ENCODE measurements at regions not wholly inside any gene's neighbourhood (a gene's known extent, or its start where the extent isn't known, plus 50 kb on each side); places are given as distances from the start of the nearest gene placed in this dataset.
A peak's percentile ranks its signal among the peaks of the same experiment; 100 is the strongest.

- Mint-ChIP-seq H3K36me3 (ENCODE audit: low read depth) (no peaks in the 10 kb centered on the region; the same call in 1 of the 2 replicates), H3K27ac (peak overlapping the region; percentile 20), H3K9me3 (no peaks in the 10 kb centered on the region), H3K27me3 (ENCODE audit: insufficient read depth) (peaks cover 2% of the 10 kb centered on the region; the same call in 1 of the 2 replicates), H3K4me3 (no peak overlapping the region), H3K4me1 (ENCODE audit: low read depth) (peaks cover 54% of the 10 kb centered on the region)
- TF ChIP-seq, protein P1, sequence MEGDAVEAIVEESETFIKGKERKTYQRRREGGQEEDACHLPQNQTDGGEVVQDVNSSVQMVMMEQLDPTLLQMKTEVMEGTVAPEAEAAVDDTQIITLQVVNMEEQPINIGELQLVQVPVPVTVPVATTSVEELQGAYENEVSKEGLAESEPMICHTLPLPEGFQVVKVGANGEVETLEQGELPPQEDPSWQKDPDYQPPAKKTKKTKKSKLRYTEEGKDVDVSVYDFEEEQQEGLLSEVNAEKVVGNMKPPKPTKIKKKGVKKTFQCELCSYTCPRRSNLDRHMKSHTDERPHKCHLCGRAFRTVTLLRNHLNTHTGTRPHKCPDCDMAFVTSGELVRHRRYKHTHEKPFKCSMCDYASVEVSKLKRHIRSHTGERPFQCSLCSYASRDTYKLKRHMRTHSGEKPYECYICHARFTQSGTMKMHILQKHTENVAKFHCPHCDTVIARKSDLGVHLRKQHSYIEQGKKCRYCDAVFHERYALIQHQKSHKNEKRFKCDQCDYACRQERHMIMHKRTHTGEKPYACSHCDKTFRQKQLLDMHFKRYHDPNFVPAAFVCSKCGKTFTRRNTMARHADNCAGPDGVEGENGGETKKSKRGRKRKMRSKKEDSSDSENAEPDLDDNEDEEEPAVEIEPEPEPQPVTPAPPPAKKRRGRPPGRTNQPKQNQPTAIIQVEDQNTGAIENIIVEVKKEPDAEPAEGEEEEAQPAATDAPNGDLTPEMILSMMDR (IDR thresholded peaks at IDR 0.05), result no peak
- no peak for DNase-seq
Measured at GRCh38 chr10:4511509-4511908, 314.5 kb upstream of the AKR1E2 start.

GRCh38 chr10:4509405-4509804 is 316.6 kb upstream of the AKR1E2 start:
- Mint-ChIP-seq H3K4me3 (no peak overlapping the region), H3K27me3 (ENCODE audit: insufficient read depth) (no peaks in the 10 kb centered on the region; the same call in 1 of the 2 replicates), H3K4me1 (ENCODE audit: low read depth) (peaks cover 48% of the 10 kb centered on the region), H3K27ac (no peak overlapping the region), H3K36me3 (ENCODE audit: low read depth) (no peaks in the 10 kb centered on the region; the same call in 1 of the 2 replicates), H3K9me3 (no peaks in the 10 kb centered on the region)
- TF ChIP-seq, protein P1 (IDR thresholded peaks at IDR 0.05), result no peak
- DNase-seq, result no peak

GRCh38 chr10:4506095-4506494 is 319.9 kb upstream of the AKR1E2 start:
- Mint-ChIP-seq H3K4me3 (no peak overlapping the region), H3K4me1 (ENCODE audit: low read depth) (peaks cover 24% of the 10 kb centered on the region), H3K27me3 (ENCODE audit: insufficient read depth) (no peaks in the 10 kb centered on the region; the same call in 1 of the 2 replicates), H3K9me3 (no peaks in the 10 kb centered on the region), H3K27ac (no peak overlapping the region), H3K36me3 (ENCODE audit: low read depth) (no peaks in the 10 kb centered on the region; the same call in 1 of the 2 replicates)
- TF ChIP-seq, protein P1 (IDR thresholded peaks at IDR 0.05), result no peak
- DNase-seq, result no peak

GRCh38 chr10:4504550-4504949 is 321.5 kb upstream of the AKR1E2 start:
- no peak overlapping the region for H3K4me3 Mint-ChIP-seq
- no peaks in the 10 kb centered on the region for H3K9me3 Mint-ChIP-seq
- TF ChIP-seq, protein P1 (IDR thresholded peaks at IDR 0.05), result no peak
- no peaks in the 10 kb centered on the region for H3K36me3 Mint-ChIP-seq (ENCODE audit: low read depth)
- peaks cover 30% of the 10 kb centered on the region for H3K4me1 Mint-ChIP-seq (ENCODE audit: low read depth)
- H3K27ac Mint-ChIP-seq, result no peak overlapping the region
- H3K27me3 Mint-ChIP-seq (ENCODE audit: insufficient read depth), result no peaks in the 10 kb centered on the region; the same call in 1 of the 2 replicates
- DNase-seq, result no peak

DNA sequence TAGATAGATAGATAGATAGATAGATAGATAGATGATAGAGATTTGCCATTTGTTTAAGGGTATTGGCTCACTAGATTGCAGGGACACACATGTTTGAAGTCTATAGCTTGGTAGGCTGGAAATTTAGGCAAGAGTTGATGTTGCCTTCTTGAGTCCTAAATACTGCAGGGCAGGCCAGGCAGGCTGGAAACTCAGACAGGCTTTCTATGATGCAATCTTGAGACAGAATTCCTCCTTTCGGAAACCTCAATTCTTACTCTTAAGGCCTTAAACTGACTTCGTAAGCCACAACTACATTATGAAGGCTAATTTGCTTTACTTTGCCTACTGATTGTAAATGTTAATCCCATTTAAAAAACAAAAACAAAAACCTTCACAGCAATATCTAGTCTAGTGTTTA is 322.9 kb upstream of the AKR1E2 start:
- H3K36me3 Mint-ChIP-seq (ENCODE audit: low read depth), result no peaks in the 10 kb centered on the region
- no peaks in the 10 kb centered on the region for H3K27me3 Mint-ChIP-seq (ENCODE audit: insufficient read depth)
- TF ChIP-seq, protein P1 (IDR thresholded peaks at IDR 0.05), result no peak
- H3K27ac Mint-ChIP-seq, result no peak overlapping the region
- no peaks in the 10 kb centered on the region for H3K9me3 Mint-ChIP-seq
- DNase-seq, result no peak
- peaks cover 44% of the 10 kb centered on the region for H3K4me1 Mint-ChIP-seq (ENCODE audit: low read depth)
- no peak overlapping the region for H3K4me3 Mint-ChIP-seq

GRCh38 chr10:4501306-4501705 is 324.7 kb upstream of the AKR1E2 start:
- DNase-seq, result no peak

More at GRCh38 chr10:4501306-4501705, 324.7 kb upstream of the AKR1E2 start:
- TF ChIP-seq, protein P1 (IDR thresholded peaks at IDR 0.05), result no peak
- Mint-ChIP-seq H3K4me1 (ENCODE audit: low read depth) (peaks cover 49% of the 10 kb centered on the region), H3K9me3 (no peaks in the 10 kb centered on the region), H3K4me3 (no peak overlapping the region), H3K27ac (no peak overlapping the region), H3K27me3 (ENCODE audit: insufficient read depth) (no peaks in the 10 kb centered on the region), H3K36me3 (ENCODE audit: low read depth) (no peaks in the 10 kb centered on the region)

All from HFFc6 (cell line).